Hindlimb muscle (tissue), 1 donor: ENCODE measurements at regions not wholly inside any gene's neighbourhood (a gene's known extent, or its start where the extent isn't known, plus 50 kb on each side); places are given as distances from the start of the nearest gene placed in this dataset.
"Not testable (repeated sequence)": the region's sequence is repeated elsewhere in the genome, so short reads cannot be mapped to it uniquely, and the experiment has no call there.

Experiments
- DNase-seq: peaks from one replicate; pipeline ENCODE4 v3.0.0-alpha.2; 2013

DNA sequence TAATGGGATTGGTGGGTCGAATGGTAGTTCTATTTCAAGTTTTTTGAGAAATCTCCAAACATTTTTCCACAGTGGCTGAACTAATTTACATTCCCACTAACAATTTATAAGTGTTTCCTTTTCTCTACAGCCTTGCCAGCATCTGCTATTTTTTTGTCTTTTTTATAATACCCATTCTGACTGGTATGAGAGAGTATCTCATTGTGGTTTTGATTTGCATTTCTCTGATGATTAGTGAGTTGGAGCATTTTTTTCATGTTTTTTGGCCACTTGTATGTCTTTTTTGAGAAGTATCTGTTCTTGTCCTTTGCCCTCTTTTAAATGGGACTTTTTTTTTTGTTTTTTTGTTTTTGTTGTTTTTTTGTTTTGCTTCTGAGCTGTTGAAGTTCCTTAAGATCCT lies 200.0 kb upstream of the GK2 start:
- no peak for DNase-seq

GRCh38 chr4:79604152-79604551 lies 196.1 kb upstream of the GK2 start:
- no peak for DNase-seq

DNA sequence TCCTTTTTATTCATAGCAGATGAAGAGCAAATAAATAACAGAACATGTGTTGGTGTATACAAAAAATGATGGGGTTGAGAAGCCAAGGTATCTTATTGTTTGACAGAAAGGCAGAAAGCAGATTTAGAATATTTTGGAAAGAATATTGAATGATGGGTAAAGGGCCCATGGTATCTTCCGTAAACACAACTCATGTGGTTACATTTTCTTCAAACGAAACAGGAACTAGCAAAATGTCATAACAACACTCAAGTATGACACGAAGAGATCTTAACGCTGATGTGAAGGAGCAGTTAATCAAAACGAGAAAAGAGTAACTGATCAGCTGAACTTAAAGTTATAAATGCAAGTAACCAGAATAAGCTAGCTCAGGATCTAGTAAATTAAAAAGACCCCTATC lies 195.7 kb upstream of the GK2 start:
- no peak for DNase-seq

GRCh38 chr4:79599691-79600090 lies 191.7 kb upstream of the GK2 start:
- no peak for DNase-seq

- no peak for DNase-seq
These were observed 190.8 kb upstream of the GK2 start for GRCh38 chr4:79598801-79599200.

DNA sequence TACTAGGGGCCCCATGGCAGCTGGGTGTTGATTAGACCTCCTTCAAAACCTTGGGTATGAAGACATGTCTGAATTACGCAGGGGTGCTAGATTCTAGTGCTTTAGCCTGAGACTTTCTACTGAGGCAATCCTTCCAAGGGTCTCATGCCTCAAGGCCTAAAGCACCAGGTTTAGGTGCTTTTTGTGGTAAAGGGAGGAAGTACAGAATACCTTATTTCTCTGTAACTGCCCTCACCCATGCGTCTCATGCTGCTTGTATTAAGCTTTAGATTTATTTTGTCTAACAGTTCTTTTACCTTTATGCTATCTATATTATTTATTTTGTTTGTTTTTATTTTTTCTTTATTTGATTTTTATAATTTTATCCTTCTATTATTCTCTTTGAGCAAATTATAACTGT lies 190.2 kb upstream of the GK2 start:
- no peak for DNase-seq

DNA sequence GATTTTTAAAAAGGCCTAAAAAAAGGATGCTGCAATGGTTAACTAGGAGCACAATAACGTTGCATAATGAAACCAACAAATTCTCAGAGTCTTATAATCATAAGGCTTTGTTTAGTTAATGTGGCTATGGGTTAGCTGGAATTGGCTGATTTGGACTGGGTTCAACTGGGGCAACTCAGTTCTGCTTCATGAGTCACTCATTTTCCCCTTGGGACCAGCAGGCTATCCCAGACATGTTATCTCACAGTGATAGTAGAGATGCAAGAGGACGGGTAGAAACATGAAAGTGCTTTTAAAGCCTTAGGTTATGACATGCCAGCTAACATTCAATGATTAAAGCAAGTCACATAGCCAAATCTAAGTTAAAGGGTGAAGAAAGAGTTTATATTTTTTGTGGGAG lies 189.2 kb upstream of the GK2 start:
- DNase-seq = no peak

DNA sequence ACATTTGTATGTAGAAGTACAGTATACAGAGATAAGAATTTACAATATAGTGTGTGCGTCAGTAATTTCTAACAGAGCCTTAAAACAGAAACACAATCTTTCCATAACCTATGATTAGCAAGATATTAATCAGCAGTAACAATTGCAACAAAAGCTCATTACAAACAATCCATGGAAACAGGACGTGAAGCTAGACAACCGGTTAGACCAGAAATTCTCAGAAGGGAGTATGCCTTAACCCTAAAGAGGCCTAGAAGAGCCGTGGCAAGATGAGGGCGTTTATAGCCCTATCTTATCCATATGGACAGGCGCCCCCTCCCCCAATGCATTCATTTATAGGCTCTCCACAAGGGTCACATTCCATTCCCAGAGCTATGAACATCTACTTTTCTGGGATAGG lies 184.2 kb upstream of the GK2 start:
- not testable (repeated sequence) for DNase-seq

- no peak for DNase-seq
These were observed 180.7 kb upstream of the GK2 start for GRCh38 chr4:79588679-79589078.

GRCh38 chr4:79587207-79587606 lies 179.2 kb upstream of the GK2 start:
- DNase-seq = not testable (repeated sequence)

DNA sequence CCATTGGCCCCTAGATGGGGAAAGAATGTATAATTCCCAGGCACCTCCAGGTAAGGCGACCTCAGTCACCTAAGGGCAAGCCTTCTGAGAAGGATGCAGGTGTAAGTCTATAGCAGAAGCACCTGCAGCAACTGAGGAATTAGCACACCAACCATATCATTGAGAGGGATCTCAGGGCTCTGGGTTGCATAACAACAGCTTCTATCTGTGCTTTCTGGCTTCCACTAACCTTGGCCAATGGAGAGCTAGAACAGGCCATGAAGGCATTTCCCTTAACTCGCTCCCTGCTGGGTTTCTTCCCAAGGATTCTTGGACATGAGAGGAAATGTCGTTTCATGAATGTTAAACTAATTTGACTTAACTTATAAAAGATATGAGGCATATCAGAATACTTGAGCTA lies 177.8 kb upstream of the GK2 start:
- DNase-seq = no peak

- DNase-seq = no peak
These were observed 177.3 kb upstream of the GK2 start for GRCh38 chr4:79585330-79585729.

- DNase-seq = no peak
These were observed 176.9 kb upstream of the GK2 start for GRCh38 chr4:79584902-79585301.

DNA sequence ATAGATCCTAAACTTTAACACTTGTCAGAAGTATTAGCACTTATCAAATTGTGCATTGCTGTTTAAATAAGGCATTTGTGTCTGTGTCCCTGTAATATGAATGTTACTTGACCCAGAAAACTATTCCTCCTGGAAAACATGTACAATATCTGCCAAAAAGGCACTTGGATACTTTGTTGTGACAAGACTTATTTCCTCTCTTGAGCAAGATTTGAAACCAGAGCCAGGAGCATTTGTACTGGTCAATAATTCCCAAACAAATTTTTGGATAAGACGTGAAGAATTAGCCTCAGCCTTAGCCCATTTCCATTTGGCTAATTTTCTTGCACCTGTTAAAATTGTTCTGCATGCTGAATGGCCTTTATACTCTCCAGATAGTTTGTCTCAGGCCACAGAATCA lies 176.3 kb upstream of the GK2 start:
- DNase-seq = no peak

GRCh38 chr4:79578606-79579005 lies 170.6 kb upstream of the GK2 start:
- no peak for DNase-seq

GRCh38 chr4:79576429-79576753 lies 168.4 kb upstream of the GK2 start:
- peak; percentile 45 for DNase-seq

- DNase-seq = peak; percentile 34
These were observed 167.8 kb upstream of the GK2 start for GRCh38 chr4:79575709-79576428.

DNA sequence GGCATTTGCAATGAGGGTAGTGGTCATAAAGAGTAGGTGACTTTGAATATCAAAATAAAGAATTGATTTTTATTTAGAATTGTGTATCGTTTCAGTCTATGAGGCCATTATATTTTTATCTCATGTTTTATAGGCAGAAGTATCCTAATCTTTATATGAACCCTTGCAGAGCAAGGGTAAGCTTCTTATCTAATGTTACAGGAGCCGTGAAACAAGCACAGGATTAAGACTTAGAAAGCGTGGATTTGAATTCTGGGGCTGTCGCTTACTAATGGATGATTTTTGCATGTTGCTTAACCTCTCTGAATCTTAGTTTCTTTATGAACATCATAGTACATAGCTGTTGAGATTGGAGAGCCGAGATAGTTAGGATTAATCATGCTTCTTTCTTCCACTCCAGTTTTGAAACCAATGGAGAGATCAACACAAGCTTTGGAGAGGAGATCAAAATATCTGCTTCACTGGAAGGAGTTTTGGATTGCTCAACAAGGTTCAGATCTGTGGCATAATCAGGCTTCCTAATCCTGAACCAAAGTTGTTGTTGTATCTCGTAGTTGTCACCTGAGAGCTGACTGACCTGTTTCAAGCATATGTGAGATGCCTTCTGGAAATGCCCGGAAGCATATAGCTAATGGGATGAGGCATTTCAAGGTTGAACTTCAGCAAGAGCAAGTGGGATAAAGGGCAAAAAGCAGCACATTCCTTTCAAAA lies 166.9 kb upstream of the GK2 start:
- DNase-seq = no peak

- no peak for DNase-seq
These were observed 155.2 kb upstream of the GK2 start for GRCh38 chr4:79563219-79563618.

- no peak for DNase-seq
These were observed 153.7 kb upstream of the GK2 start for GRCh38 chr4:79561751-79562150.

DNA sequence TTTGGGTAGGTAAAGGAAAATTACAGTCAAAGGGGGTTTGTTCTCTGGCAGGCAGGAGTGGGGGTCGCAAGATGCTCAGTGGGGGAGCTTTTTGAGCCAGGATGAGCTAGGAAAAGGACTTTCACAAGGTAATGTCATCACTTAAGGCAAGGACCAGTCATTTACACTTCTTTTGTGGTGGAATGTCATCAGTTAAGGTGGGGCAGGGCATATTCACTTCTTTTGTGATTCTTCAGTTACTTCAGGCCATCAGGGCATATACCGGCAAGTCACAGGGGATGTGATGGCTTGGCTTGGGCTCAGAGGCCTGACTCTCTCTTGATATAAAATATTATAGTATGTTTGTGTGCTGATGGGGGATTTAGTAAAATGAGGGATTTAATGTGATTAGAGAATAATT lies 151.4 kb upstream of the GK2 start:
- not testable (repeated sequence) for DNase-seq

DNA sequence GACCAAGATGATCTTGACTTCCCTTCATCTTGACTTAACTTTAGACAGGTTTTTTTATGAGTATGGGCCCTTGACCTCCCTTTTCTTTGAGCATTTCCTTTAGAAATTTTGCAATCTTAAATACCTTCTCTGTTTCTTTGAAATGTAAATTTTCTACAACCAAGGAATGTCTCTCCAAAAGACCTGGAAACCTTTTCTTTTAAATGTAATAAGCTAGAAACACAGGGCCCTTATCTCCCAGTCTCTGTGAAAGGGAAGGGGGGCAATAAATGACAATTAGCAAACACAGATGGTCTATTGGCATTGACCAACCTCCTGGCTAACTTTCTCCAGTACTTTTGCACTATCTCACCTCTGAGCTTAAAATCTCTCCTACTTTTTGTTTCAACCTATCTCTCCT lies 144.3 kb upstream of the GK2 start:
- no peak for DNase-seq

DNA sequence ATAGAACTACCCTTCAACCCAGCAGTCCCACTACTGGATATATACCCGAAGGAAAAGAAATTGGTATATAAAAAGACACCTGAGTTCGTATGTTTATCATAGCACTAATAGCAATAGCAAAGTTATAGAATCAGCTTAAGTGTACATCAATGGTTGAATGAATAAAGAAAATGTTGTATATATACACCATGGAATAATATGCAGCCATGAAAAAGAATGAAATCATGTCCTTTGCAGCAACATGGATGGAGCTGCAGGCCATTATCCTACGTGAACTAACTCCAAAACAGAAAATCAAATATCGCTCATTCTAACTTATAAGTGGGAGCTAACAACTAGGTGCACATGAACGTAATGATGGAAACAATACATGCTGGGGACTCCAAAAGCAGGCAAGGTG lies 143.5 kb upstream of the GK2 start:
- DNase-seq = no peak

DNA sequence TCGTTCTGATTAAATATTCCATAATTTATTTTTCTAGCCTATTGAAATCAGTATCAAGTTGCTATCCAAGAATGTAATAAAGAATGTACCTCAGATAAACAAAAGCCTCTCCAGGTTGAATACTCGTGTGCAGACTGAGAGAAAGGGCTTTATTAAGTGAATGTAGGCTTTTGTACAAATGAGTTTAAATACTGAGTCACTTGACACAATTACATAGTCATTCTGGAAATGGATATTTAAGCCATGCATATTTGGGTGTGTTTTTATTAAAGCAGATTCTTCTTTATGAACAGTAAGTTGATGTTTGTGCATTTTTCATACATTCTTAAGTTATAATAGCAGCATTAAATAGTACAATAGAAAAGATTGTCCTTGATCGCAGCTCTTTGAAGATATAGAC lies 139.8 kb upstream of the GK2 start:
- DNase-seq = no peak

DNA sequence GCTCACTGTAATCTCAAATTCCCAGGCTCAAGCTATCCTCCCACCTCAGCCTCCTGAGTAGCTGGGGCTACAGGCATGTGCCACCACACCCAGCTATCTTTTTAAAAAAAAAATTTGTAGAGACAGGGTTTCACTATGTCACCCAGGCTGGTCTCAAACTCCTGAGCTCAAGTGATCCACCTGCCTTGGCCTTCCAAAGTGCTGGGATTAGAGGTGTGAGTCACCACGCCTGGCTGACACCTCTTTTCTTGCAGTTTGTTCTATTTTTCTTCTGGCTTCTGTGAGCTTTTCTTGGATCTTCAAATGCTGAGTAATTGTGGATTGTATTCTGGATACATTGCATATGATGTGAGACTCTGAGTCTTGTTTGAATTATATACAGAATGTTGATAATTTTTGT lies 137.3 kb upstream of the GK2 start:
- not testable (repeated sequence) for DNase-seq
